GM12878 (cell line): ENCODE measurements at regions not wholly inside any gene's neighbourhood (a gene's known extent, or its start where the extent isn't known, plus 50 kb on each side); places are given as distances from the start of the nearest gene placed in this dataset.

Experiments used
- ATAC-seq: fragments of 200-7000 bp; cut with Tn5 transposase; 3 replicates; pipeline ENCODE4 v1.9.1; 2020; ENCODE audit warnings: mild to moderate bottlenecking, moderate library complexity
- BruUV-seq: library from RNA; stranded (reverse); fragments of 400-500 nt; replicated peaks from 2 replicates; lab custom pipeline; 2021; lab: Mats Ljungman, UMichigan
- CTCF ChIA-PET: fragments of 300-600 bp; sonication (Branson Sonifier 250); formaldehyde crosslinking; extraction: SDS; loops from one replicate; lab custom pipeline; 2021; ENCODE audit warnings: inconsistent platforms; lab: Yijun Ruan, JAX
- POLR2A ChIA-PET: fragments of 350-600 bp; formaldehyde crosslinking; extraction: SDS; loops from one replicate; lab custom pipeline; 2021; ENCODE audit warnings: inconsistent platforms; lab: Charles Lee
- RAD21 ChIA-PET: fragments of 300-600 bp; sonication (Branson Sonifier 250); formaldehyde crosslinking; loops from one replicate; lab custom pipeline; 2023; ENCODE audit warnings: antibody characterized with exemption; ENCODE audit not compliant: unreplicated experiment; lab: Charles Lee
- SMC1A ChIA-PET: fragments of 300-600 bp; sonication (Branson Sonifier 250); formaldehyde crosslinking; loops from one replicate; lab custom pipeline; 2023; ENCODE audit not compliant: unreplicated experiment, uncharacterized antibody; lab: Charles Lee
- DNase-seq: peaks from one replicate; pipeline ENCODE4 v3.0.0-alpha.2; 2011; ENCODE audit warnings: low read depth, low spot score
- FAIRE-seq: peaks from 3 replicates; lab custom pipeline; 2011; peaks lifted over from hg19 to GRCh38; lab: Jason Lieb, UNC
- H2AFZ ChIP-seq: 2 replicates; pipeline ENCODE4 v1.6.0; 2011; ENCODE audit warnings: low read depth, low read length, control low read depth; ENCODE audit not compliant: control insufficient read depth
- H3K27ac ChIP-seq: 2 replicates; pipeline ENCODE4 v1.5.1; 2011; ENCODE audit warnings: control low read depth; ENCODE audit not compliant: control insufficient read depth, insufficient read depth
- H3K27me3 ChIP-seq, 2 experiments: replicated peaks in 1 of 2; 2 replicates each; pipeline versions ENCODE4 v1.6.0 to v1.6.1; 2011; ENCODE audit warnings: low read length in 1 of 2; ENCODE audit not compliant: control insufficient read depth in 2 of 2, insufficient read depth in 2 of 2
- H3K36me3 ChIP-seq, 2 experiments: 2 replicates each; pipeline ENCODE4 v1.5.1; 2011; ENCODE audit warnings: low read length in 1 of 2; ENCODE audit not compliant: control insufficient read depth in 2 of 2, insufficient read depth in 2 of 2
- H3K4me1 ChIP-seq: 2 replicates; pipeline ENCODE4 v1.6.1; 2011; ENCODE audit warnings: mild to moderate bottlenecking, low read length, moderate library complexity, mixed read lengths; ENCODE audit not compliant: control insufficient read depth, insufficient read depth
- H3K4me2 ChIP-seq: 2 replicates; pipeline ENCODE4 v1.6.0; 2011; ENCODE audit warnings: control low read depth; ENCODE audit not compliant: control insufficient read depth, insufficient read depth
- H3K4me3 ChIP-seq: fragments of 200-600 bp; sonication (generic); 2 replicates; pipeline ENCODE4 v1.5.1; 2016
- H3K79me2 ChIP-seq: 2 replicates; pipeline ENCODE4 v1.6.0; 2011; ENCODE audit warnings: low read length; ENCODE audit not compliant: control insufficient read depth, insufficient read depth
- H3K9ac ChIP-seq: 2 replicates; pipeline ENCODE4 v1.8.0; 2011; ENCODE audit warnings: low read length, control low read depth, mixed read lengths; ENCODE audit not compliant: control insufficient read depth, insufficient read depth
- H3K9me3 ChIP-seq: replicated peaks from 3 replicates; pipeline ENCODE4 v1.5.1; 2011; ENCODE audit warnings: mild to moderate bottlenecking, low read length; ENCODE audit not compliant: control insufficient read depth, insufficient read depth
- H4K20me1 ChIP-seq: 2 replicates; pipeline ENCODE4 v1.6.0; 2011; ENCODE audit not compliant: control insufficient read depth, insufficient read depth
- ATF3 ChIP-seq: IDR thresholded peaks from 2 replicates; pipeline ENCODE4 v1.6.1; 2011; ENCODE audit warnings: low read depth, mild to moderate bottlenecking, low read length, moderate library complexity, borderline replicate concordance; ENCODE audit errors: extremely low read depth
- BRCA1 ChIP-seq: IDR thresholded peaks from 2 replicates; pipeline ENCODE4 v1.6.1; 2011; ENCODE audit warnings: low read depth, low read length, improper control_type of control experiment
- FOXM1 ChIP-seq: IDR thresholded peaks from 2 replicates; pipeline ENCODE4 v1.6.1; 2012; ENCODE audit warnings: low read depth, mild to moderate bottlenecking, inconsistent platforms, low read length, moderate library complexity
- HCFC1 ChIP-seq: fragments of 150-350 bp; IDR thresholded peaks from 2 replicates; pipeline ENCODE4 v1.6.1; 2014; ENCODE audit warnings: low read length
- JUNB ChIP-seq: IDR thresholded peaks from 2 replicates; pipeline ENCODE4 v1.6.1; 2016; ENCODE audit warnings: antibody characterized with exemption, mild to moderate bottlenecking
- KAT2A ChIP-seq: conservative IDR thresholded peaks from 2 replicates; pipeline ENCODE4 v1.6.1; 2011; ENCODE audit warnings: low read depth, low read length; ENCODE audit not compliant: control insufficient read depth
- KDM1A ChIP-seq: fragments of 200-600 bp; sonication (generic); IDR thresholded peaks from 2 replicates; pipeline ENCODE4 v1.6.1; 2016; ENCODE audit warnings: borderline replicate concordance
- NBN ChIP-seq: fragments of 450-650 bp; IDR thresholded peaks from 2 replicates; pipeline ENCODE4 v1.6.1; 2016
- NFIC ChIP-seq: IDR thresholded peaks from 2 replicates; pipeline ENCODE4 v1.6.1; 2012; ENCODE audit warnings: low read depth, mild to moderate bottlenecking, inconsistent platforms, low read length, moderate library complexity
- NFYB ChIP-seq: IDR thresholded peaks from 2 replicates; pipeline ENCODE4 v1.6.1; 2011; ENCODE audit warnings: low read depth, mild to moderate bottlenecking, low read length, improper control_type of control experiment, moderate library complexity; ENCODE audit not compliant: insufficient read depth
- STAT1 ChIP-seq: fragments of 450-650 bp; conservative IDR thresholded peaks from 2 replicates; pipeline ENCODE4 v1.6.1; 2014; ENCODE audit warnings: antibody characterized with exemption, mild to moderate bottlenecking
- SUZ12 ChIP-seq: fragments of 200-600 bp; sonication (generic); IDR thresholded peaks from one replicate; pipeline ENCODE4 v1.6.1; 2018; ENCODE audit warnings: antibody characterized with exemption, mild to moderate bottlenecking; ENCODE audit not compliant: unreplicated experiment
- USF2 ChIP-seq: IDR thresholded peaks from 2 replicates; pipeline ENCODE4 v1.6.1; 2011; ENCODE audit warnings: low read depth, low read length, improper control_type of control experiment, borderline replicate concordance
- WRNIP1 ChIP-seq: IDR thresholded peaks from 2 replicates; pipeline ENCODE4 v1.6.1; 2011; ENCODE audit warnings: low read depth, low read length, improper control_type of control experiment, borderline replicate concordance
- ZNF24 ChIP-seq: fragments of 450-650 bp; IDR thresholded peaks from 2 replicates; pipeline ENCODE4 v1.6.1; 2017; ENCODE audit warnings: antibody characterized with exemption, mild to moderate bottlenecking
- ZNF274 ChIP-seq: IDR thresholded peaks from one replicate; pipeline ENCODE4 v1.8.0; 2011; ENCODE audit not compliant: insufficient read length, insufficient read depth
- WGBS: methylation state at CpG from one replicate; pipeline ENCODE4 v1.1.6; 2016; ENCODE audit warnings: low lambda C conversion rate; ENCODE audit not compliant: insufficient replicate concordance, insufficient coverage; ENCODE audit errors: missing lambda C conversion rate; 5-methylcytosine and 5-hydroxymethylcytosine counted together
- in situ Hi-C: fragments of 300-500 bp; cut with MboI; formaldehyde crosslinking; loops from 9 replicates; pipeline ENCODE4 v1.14.3; 2018; ENCODE audit warnings: mixed read lengths
- intact Hi-C: fragments of 100-400 bp; cut with micrococcal nuclease; formaldehyde crosslinking; loops from one replicate; pipeline ENCODE4 v1.14.2; 2022; ENCODE audit not compliant: unreplicated experiment
- TF ChIP-seq, protein P1 (sequence below): fragments of 450-650 bp; IDR thresholded peaks from 2 replicates; pipeline ENCODE4 v1.6.1; 2017; ENCODE audit warnings: borderline replicate concordance

GRCh38 chr21:28763809-28764418 is 228.8 kb downstream of the LTN1 start:
- Histone ChIP-seq H3K36me3 (no peaks in the 10 kb centered on the region), H3K79me2 (no peaks in the 10 kb centered on the region), H3K4me3 (no peak overlapping the region), H3K27ac (no peak overlapping the region), H3K27me3 (no peaks in the 10 kb centered on the region), H3K9me3 (no peaks in the 10 kb centered on the region), H3K4me2 (no peak overlapping the region), H2AFZ (no peak overlapping the region), H3K4me1 (no peaks in the 10 kb centered on the region), H4K20me1 (no peaks in the 10 kb centered on the region), H3K9ac (no peak overlapping the region)
- TF ChIP-seq KDM1A (no peak), ZNF274 (no peak), STAT1 (no peak), SUZ12 (no peak), KAT2A (no peak), ATF3 (no peak), WRNIP1 (no peak), FOXM1 (no peak), JUNB (no peak), ZNF24 (no peak), NFYB (no peak), NFIC (no peak), USF2 (no peak), HCFC1 (no peak), NBN (no peak), BRCA1 (no peak)
- TF ChIP-seq, protein P1, sequence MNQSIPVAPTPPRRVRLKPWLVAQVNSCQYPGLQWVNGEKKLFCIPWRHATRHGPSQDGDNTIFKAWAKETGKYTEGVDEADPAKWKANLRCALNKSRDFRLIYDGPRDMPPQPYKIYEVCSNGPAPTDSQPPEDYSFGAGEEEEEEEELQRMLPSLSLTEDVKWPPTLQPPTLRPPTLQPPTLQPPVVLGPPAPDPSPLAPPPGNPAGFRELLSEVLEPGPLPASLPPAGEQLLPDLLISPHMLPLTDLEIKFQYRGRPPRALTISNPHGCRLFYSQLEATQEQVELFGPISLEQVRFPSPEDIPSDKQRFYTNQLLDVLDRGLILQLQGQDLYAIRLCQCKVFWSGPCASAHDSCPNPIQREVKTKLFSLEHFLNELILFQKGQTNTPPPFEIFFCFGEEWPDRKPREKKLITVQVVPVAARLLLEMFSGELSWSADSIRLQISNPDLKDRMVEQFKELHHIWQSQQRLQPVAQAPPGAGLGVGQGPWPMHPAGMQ, result no peak
- DNase-seq (no peak), FAIRE-seq (no peak), ATAC-seq (no peak)
- BruUV-seq, result no TSS peak
- SMC1A ChIA-PET, result interaction anchor here (0.9 to 2.4 kb wide), 2 partner anchors 9 to 18 kb away, joined by 3 to 6 read pairs; no protein-coding TSS in a partner anchor
- 0% methylated on average over 2 of the region's 2 CpGs for WGBS
- RAD21 ChIA-PET, result no interaction called here
- CTCF ChIA-PET, result interaction anchor here (1.0 kb wide), 1 partner anchor 18 kb away, joined by 3 read pairs; no protein-coding TSS in a partner anchor
- POLR2A ChIA-PET, result no interaction called here
- intact Hi-C loops, result no loop called here
- in situ Hi-C loops, result no loop called here
